GM21723 (cell line): ENCODE measurements at regions not wholly inside any gene's neighbourhood (a gene's known extent, or its start where the extent isn't known, plus 50 kb on each side); places are given as distances from the start of the nearest gene placed in this dataset.

Experiments
- ATAC-seq: cut with Tn5 transposase; IDR thresholded peaks from one replicate; pipeline ENCODE4 v1.9.1; 2021; ENCODE audit warnings: mild to moderate bottlenecking, moderate library complexity; ENCODE audit not compliant: unreplicated experiment

DNA sequence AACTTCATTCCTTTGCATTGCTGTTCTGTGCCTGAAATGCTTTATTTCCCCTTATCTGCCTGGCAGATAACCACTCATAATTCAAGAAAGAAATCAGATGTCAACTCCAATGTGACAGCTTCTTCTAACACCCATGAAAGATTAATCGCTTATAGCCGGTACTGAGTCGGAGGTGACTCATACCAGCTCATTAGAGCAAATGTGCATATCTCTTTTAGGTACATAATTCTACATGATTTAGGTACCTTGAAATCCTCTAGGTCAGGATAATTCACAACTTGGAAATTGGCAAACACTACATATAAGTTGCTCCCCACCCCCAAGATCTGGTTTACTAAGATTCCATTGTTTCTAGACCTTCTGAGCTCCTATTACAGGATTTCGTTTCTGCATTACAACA is 554.4 kb upstream of the SORCS1 start:
- ATAC-seq, result no peak

DNA sequence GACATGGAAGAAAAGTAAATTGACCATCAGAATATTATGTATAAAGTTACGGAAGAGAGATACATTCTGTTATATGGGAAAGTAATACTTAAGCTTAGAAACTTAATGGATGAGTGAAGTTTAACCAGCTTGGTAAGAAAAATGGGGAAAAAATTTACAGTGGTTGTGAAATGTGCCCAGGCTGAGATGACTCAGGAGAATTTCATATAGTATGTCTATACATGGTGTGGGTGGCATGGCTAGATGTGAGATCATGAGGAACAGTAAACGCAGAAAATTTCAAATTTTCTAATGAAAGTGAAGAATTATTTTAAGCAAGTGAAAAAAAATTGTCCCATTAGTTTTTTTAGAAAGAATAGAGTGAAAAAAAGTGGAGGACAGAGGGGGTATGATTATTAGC is 552.5 kb upstream of the SORCS1 start:
- no peak for ATAC-seq

- no peak for ATAC-seq
Observed at GRCh38 chr10:107715565-107715964, 551.1 kb upstream of the SORCS1 start.

DNA sequence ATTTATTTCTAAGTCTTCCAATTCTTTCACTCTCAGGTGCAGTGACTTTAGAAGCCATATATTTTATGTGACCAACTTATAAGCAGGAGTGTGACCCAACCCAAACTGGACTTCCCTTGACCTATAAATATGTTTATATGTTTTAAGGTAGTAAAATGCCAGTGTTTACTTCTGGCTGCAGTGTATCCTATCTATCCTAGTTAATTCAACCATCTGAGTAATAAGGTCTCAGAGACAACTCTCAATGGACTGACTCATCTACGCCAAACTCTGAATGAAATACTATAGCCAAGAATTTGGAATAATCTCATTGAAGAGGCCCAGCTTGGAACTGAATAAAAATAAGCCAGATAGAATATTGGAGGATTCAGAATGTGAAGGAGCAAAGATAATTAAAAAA is 544.5 kb upstream of the SORCS1 start:
- ATAC-seq, result no peak

GRCh38 chr10:107706096-107706725 is 541.7 kb upstream of the SORCS1 start:
- no peak for ATAC-seq

DNA sequence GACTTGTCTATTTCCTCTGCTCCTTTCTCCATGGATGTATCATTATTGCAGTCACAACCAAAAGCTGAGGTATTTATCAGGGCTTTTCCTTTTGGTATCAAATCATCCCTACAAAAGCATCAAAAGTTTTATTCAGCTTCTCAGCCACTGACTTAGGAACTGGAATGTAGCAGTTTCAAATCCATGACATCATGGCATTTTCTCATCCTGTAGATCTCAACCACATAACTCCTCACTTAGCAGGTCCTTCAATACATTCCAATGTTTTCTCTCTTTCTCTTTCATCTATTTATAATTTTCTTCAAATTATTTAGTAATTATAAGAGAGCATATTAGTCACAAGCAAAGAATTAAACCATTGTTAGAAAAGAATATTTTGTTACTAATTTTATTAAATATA is 537.4 kb upstream of the SORCS1 start:
- no peak for ATAC-seq

DNA sequence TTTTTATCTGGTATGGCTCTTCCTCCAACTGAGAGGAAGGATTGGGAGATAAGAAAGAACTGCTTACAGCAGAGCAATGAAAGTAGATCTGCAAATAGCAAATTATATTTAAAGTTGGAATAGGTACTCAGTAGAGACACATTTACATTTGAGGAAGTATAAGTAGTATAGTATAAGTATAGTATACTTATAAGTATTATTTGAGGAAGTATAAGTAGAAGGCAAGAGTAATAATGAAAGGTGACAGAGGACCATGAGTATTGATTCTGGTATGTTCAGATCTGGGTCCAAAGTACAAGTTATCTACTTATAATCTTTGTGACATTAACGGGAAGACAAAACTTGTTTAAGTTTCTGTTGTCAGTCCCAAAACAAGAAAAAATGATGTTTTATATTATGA is 527.6 kb upstream of the SORCS1 start:
- ATAC-seq, result no peak

DNA sequence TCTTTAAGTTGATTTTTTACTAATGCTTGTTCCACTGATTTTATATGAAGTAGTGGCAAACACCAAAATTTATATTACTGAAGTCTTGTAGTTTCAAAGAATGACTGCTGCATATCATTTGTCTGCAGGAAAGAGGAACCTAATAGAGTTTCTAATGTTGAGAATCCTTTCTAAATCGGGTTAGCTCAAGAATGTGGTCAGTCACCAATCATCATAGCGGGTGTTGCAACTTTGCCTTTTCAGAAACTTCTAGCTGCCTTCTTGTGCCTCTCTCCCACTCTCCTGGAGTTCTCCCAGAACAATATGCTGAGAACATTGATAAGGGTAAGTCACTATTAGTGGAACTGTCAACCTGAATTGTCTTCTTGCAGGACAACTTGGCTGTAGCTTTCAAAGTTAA is 524.8 kb upstream of the SORCS1 start:
- ATAC-seq, result no peak

GRCh38 chr10:107687701-107688100 is 523.2 kb upstream of the SORCS1 start:
- ATAC-seq, result no peak

DNA sequence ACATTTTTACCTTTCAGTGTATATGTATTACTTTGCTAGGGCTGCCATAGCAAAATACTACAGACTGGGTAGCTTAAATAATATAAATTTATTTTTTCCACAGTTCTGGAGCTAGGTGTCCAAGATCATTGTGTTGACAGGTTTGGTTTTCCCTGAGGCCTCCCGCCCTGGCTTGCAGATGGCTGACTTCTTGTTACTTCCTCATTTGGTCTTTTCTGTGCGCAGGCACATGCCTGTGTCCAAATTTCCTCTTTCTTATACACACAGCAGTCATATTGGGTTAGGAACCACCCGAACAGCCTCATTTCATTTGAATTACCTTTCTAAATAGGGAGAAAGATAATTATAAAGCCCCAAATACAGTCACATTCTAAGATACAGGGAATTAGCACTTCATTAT is 521.6 kb upstream of the SORCS1 start:
- no peak for ATAC-seq

DNA sequence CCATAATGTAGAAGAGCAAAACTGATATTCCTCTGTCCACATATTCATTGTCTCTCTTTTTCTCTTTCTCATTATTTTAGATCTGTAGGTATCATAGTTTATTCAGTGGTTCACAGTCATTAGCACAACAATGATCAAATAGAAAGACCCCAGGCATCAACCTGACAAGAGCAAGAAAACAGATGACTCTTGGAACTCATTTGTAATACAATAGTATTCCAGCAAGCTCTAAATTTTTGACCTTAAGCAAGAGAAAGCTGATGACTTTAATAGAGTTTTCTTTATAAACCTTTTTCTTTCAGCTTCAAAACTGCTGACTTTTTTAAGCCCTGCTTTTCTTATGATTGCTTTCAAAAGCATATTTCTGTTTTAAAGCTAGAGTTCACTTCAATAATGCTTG is 507.5 kb upstream of the SORCS1 start:
- no peak for ATAC-seq

DNA sequence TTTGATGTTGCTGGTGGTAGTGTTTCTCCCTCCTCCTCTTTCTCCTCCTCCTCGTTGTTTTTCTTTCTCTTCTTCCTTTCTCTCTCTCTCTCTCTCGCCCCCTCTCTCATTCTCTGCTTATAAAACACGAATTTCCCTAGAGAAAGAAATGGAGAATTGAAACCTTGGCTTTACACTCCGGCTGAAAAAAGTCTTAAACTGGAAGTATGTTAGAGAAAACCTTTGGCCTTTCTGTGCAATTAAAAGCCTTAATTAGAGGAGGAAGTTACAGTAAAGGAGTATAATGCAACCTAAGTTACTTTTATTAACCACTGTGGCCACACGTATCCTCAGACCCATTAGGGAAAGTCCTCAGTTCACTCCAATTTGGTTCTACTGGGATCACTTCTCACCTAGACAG is 501.7 kb upstream of the SORCS1 start:
- ATAC-seq, result no peak

DNA sequence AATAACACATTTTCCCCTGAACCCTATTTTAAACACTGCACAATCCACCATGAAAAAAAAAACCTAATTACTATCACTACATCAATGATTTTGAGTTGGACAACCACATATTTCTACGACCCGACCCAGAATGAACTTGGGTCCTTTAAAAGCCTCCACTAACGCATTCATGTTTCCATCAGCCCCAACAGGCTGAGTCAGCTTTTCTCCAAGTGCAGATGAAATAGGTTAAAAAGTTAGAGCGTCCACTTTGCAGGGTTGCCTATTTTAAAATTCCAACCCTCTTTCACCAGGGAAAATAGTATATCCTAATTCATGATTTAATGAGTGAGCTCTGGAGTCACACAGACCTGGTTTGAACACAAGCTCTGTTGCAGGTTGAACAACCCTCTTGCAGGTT is 501.0 kb upstream of the SORCS1 start:
- no peak for ATAC-seq

DNA sequence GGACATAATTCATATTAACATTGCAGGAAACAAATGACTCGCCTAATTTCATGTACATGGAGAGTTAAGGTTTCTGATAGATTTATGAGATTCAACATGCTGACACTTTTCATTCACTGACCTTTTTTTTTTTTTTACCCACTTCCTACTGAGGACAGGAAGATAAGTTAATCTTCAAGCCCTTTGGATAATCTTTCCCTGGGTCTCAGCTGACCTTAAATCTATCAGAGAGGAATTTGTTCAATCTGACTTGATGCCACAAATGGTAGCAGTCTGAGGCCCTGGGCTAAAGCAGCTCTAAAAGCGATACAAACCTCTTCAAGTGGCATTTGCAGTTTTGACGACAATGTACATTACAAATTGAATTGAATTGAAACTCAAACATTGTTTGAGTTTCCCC is 493.3 kb upstream of the SORCS1 start:
- no peak for ATAC-seq

DNA sequence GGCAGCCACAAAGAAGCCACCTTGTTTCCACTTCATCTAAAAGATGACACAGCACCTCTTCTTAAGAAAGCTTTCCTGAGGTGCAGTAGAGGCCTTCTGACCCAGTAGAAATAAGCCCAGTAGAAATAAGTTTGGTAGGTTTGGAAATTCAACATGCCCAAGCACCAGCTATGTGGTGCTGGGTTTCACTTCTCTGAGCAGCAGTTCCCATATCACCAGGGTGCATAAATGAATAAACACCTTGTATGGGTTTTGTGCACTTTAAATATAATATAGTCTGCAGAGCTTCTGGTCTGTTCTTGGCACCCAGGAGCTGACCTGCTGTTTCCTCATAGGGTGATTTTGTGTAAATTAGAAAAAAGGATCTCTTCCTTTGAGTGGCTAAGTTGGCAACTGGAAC is 492.4 kb upstream of the SORCS1 start:
- ATAC-seq, result no peak

GRCh38 chr10:107653832-107654287 is 489.4 kb upstream of the SORCS1 start:
- peak; percentile 81 for ATAC-seq

DNA sequence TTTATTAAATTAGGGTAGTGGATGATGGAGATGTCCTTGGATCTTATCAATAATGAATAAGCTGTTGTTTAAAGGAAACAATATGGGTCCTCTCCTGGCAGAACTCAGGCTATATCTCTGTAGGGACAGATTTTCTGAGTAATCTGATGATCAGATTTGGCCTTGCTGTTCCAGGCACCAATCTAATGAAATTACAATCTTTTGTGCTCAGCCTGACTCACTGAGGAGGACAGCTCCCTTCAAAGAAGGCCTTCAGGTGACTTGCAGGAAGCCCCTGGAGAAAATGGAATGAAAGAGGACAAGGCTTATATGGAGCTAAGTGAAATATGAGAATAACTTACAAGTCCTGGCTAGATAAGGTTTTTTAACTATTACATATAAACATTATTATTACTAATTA is 486.4 kb upstream of the SORCS1 start:
- no peak for ATAC-seq

DNA sequence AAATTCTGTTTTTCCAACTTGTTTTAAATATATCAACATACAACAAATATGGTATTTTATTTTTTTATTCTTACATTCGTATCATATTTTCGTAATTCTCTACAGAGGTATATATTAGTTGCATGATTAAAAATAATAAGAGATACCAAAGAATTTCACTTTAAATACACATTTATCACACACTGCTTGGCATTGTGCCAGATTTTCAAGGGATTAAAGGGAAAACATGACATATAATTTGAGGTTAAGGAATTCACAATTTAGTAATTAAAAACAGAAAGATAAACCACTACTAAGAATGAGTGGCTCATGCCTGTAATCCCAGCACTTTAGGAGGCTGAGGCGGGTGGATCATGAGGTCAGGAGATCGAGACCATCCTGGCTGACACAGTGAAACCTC is 484.7 kb upstream of the SORCS1 start:
- ATAC-seq, result no peak

DNA sequence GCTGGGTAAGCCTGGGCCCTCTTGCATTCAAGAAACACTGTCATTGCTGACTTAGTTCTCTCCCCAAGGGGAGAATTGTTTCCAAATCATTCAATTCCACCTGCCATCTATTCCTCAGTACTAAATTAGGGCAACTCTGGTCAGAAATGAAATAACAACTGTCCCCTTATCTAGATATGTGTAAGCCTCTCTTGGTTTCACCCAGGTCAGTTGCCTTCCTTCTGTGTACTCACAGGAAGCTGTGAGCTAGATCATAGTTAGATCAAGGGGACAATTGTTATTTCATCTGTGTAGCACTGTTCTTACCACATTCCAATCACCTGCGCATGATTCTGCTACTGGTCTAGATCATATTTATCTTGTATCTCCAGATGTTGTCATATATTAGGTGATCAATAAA is 483.0 kb upstream of the SORCS1 start:
- no peak for ATAC-seq

- no peak for ATAC-seq
Observed at GRCh38 chr10:107631876-107632275, 467.4 kb upstream of the SORCS1 start.

DNA sequence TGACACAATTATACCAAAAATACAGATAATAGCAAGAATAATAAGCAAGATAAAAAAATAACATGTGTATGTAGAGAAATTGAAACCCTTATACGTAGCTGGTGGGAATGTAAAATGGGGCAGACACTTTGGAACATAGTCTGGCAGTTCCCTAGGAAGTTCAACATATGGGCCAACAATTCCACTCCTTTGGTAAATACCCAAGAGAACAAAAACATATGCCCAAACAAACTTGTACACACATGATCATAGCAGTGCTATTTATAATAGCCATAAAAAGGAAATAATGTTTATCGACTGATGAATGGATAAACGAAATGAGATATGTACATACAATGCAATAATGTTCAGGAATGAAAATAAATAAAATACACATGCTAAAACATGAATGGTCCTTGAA is 462.4 kb upstream of the SORCS1 start:
- no peak for ATAC-seq

DNA sequence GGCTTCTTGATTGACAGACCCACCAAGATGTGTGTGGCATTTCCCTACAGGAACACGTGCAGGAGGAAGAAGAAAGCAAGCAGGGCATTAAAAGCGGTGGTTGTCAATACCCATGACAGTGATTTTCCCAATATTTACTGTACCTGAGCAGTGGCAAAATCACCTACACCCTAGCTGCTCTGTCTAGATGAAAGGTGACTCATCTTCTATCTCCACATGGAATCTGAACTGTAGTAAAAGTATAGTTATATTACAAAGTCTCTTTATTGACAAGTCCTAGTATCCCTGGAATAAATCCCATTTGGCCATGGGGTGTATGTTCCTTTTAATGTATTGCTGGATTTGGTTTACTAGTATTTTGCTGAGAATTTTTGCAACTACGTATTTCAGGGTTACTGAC is 458.8 kb upstream of the SORCS1 start:
- no peak for ATAC-seq

- ATAC-seq, result no peak
Observed at GRCh38 chr10:107619139-107619538, 454.6 kb upstream of the SORCS1 start.
